MM.1S (cell line): ENCODE measurements at regions not wholly inside any gene's neighbourhood (a gene's known extent, or its start where the extent isn't known, plus 50 kb on each side); places are given as distances from the start of the nearest gene placed in this dataset.
"Not testable (repeated sequence)": the region's sequence is repeated elsewhere in the genome, so short reads cannot be mapped to it uniquely, and the experiment has no call there.

Source experiments
- DNase-seq: peaks from one replicate; pipeline ENCODE4 v3.0.0-alpha.2; 2015
- H2AFZ ChIP-seq: fragments of 300-600 bp; sonication (generic); 2 replicates; pipeline ENCODE4 v1.6.0; 2016; ENCODE audit warnings: antibody characterized with exemption, low read length
- H3F3A ChIP-seq: fragments of 300-600 bp; sonication (generic); 2 replicates; pipeline ENCODE4 v1.6.1; 2016; ENCODE audit warnings: mild to moderate bottlenecking, antibody characterized with exemption, low read length, moderate library complexity, mixed read lengths; ENCODE audit not compliant: insufficient read depth
- H3K27ac ChIP-seq: fragments of 300-600 bp; sonication (generic); 2 replicates; pipeline ENCODE4 v1.5.1; 2016; ENCODE audit warnings: mild to moderate bottlenecking, low read length
- H3K27me3 ChIP-seq: fragments of 300-600 bp; sonication (generic); replicated peaks from 2 replicates; pipeline ENCODE4 v1.6.0; 2016; ENCODE audit warnings: low read length; ENCODE audit not compliant: insufficient read depth
- H3K36me3 ChIP-seq: fragments of 300-600 bp; sonication (generic); replicated peaks from 2 replicates; pipeline ENCODE4 v1.6.1; 2016; ENCODE audit warnings: mild to moderate bottlenecking, low read length, mixed read lengths; ENCODE audit not compliant: insufficient read depth
- H3K4me1 ChIP-seq: fragments of 300-600 bp; sonication (generic); 2 replicates; pipeline ENCODE4 v1.6.1; 2016; ENCODE audit warnings: low read length, mixed read lengths
- H3K4me2 ChIP-seq: fragments of 300-600 bp; sonication (generic); 2 replicates; pipeline ENCODE4 v1.6.0; 2016; ENCODE audit warnings: low read depth, low read length
- H3K4me3 ChIP-seq: fragments of 300-600 bp; sonication (generic); 2 replicates; pipeline ENCODE4 v1.5.1; 2016; ENCODE audit warnings: low read length, mixed read lengths
- H3K79me2 ChIP-seq: fragments of 300-600 bp; sonication (generic); 2 replicates; pipeline ENCODE4 v1.6.1; 2016; ENCODE audit warnings: mixed run types, low read length, mixed read lengths
- H3K9ac ChIP-seq: fragments of 300-600 bp; sonication (generic); 2 replicates; pipeline ENCODE4 v1.6.1; 2016; ENCODE audit warnings: low read length, mixed read lengths
- H3K9me2 ChIP-seq: fragments of 300-600 bp; sonication (generic); replicated peaks from 2 replicates; pipeline ENCODE4 v1.6.1; 2016; ENCODE audit warnings: mild to moderate bottlenecking, low read length, mixed read lengths; ENCODE audit not compliant: insufficient read depth
- H3K9me3 ChIP-seq: fragments of 300-600 bp; sonication (generic); replicated peaks from 2 replicates; pipeline ENCODE4 v1.6.1; 2016; ENCODE audit warnings: mild to moderate bottlenecking, low read length, mixed read lengths; ENCODE audit not compliant: insufficient read depth
- H4K20me1 ChIP-seq: fragments of 300-600 bp; sonication (generic); 2 replicates; pipeline ENCODE4 v1.6.1; 2016; ENCODE audit warnings: mild to moderate bottlenecking, low read length, moderate library complexity, mixed read lengths; ENCODE audit not compliant: insufficient read depth
- EZH2 ChIP-seq: fragments of 300-600 bp; sonication (generic); optimal IDR thresholded peaks from 2 replicates; pipeline ENCODE3; 2017; ENCODE audit warnings: low read depth, mild to moderate bottlenecking, antibody characterized with exemption, low read length, mixed read lengths
- EZH2phosphoT487 ChIP-seq: fragments of 300-600 bp; sonication (generic); IDR thresholded peaks from 2 replicates; pipeline ENCODE4 v1.6.1; 2018; ENCODE audit warnings: antibody characterized with exemption, low read length
- TF ChIP-seq, protein P1 (sequence below): fragments of 300-600 bp; sonication (generic); IDR thresholded peaks from 2 replicates; pipeline ENCODE4 v1.5.1; 2016; ENCODE audit warnings: antibody characterized with exemption, low read length, mixed read lengths

- no peak overlapping the region for H2AFZ ChIP-seq
- H3K79me2 ChIP-seq = no peaks in the 10 kb centered on the region
- no peak overlapping the region for H3K27ac ChIP-seq
- TF ChIP-seq, protein P1, sequence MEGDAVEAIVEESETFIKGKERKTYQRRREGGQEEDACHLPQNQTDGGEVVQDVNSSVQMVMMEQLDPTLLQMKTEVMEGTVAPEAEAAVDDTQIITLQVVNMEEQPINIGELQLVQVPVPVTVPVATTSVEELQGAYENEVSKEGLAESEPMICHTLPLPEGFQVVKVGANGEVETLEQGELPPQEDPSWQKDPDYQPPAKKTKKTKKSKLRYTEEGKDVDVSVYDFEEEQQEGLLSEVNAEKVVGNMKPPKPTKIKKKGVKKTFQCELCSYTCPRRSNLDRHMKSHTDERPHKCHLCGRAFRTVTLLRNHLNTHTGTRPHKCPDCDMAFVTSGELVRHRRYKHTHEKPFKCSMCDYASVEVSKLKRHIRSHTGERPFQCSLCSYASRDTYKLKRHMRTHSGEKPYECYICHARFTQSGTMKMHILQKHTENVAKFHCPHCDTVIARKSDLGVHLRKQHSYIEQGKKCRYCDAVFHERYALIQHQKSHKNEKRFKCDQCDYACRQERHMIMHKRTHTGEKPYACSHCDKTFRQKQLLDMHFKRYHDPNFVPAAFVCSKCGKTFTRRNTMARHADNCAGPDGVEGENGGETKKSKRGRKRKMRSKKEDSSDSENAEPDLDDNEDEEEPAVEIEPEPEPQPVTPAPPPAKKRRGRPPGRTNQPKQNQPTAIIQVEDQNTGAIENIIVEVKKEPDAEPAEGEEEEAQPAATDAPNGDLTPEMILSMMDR = no peak
- TF ChIP-seq EZH2phosphoT487 (no peak), EZH2 (no peak)
- no peak overlapping the region for H3K4me2 ChIP-seq
- H3K9me2 ChIP-seq = no peaks in the 10 kb centered on the region
- no peak overlapping the region for H3K9ac ChIP-seq
- no peaks in the 10 kb centered on the region for H3K9me3 ChIP-seq
- H3K4me1 ChIP-seq = no peaks in the 10 kb centered on the region
- H3K36me3 ChIP-seq = no peaks in the 10 kb centered on the region
- H3K4me3 ChIP-seq = no peak overlapping the region
- no peaks in the 10 kb centered on the region for H3F3A ChIP-seq
- DNase-seq = no peak
- H3K27me3 ChIP-seq = no peaks in the 10 kb centered on the region
- H4K20me1 ChIP-seq = no peaks in the 10 kb centered on the region
Observed at GRCh38 chr5:130845049-130845765, 319.8 kb downstream of the HINT1 start.

DNA sequence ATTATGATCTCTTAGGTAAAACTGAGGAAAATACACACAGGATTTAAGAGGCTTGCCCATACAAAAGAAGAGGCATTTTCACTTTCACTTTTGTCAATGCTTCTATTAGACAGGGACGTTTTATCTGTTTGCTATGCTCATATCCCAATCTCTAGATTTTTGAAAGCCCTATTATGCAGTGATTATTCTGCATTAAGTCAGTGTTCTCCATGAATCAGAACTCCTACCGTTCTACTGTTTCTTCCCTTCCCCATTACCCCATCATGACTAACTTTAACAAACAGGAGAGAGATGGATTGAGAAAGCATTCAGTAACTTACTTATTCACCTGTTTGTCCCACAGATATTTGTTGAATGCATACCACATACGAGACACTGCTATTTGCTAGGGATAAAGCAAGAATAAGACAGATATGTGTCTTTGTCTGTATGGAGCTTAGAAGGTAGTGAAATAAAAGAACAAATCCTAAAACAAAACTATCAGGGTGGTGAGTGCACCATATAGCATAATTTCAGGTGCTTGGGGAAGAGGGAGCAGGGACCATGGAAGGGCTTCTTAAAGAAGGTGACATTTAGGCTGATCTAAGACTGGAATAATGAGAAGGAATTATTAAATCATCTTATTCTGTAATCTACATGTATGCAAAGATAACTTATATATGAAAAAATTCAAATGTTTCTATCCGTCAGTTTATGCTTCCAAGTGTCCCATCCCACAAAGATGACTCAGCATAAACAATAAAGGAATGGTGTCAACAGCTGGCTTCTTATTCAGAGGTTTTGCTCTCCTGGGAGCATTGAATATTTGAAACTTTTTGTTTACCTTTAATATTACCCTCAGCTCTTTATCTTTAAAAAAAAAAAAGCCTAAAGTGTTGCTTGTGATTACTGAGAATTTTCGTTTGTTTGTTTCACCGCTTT lies 328.1 kb downstream of the HINT1 start:
- Histone ChIP-seq H4K20me1 (no peaks in the 10 kb centered on the region), H3K27me3 (no peaks in the 10 kb centered on the region), H3K4me1 (no peaks in the 10 kb centered on the region), H3K4me2 (peak overlapping the region; percentile 65), H3K9ac (no peak overlapping the region), H3K79me2 (no peaks in the 10 kb centered on the region), H3K4me3 (peak overlapping the region; percentile 40; the same call in 1 of the 2 replicates), H2AFZ (peak overlapping the region; percentile 75), H3K36me3 (no peaks in the 10 kb centered on the region), H3F3A (no peaks in the 10 kb centered on the region), H3K27ac (no peak overlapping the region), H3K9me2 (no peaks in the 10 kb centered on the region), H3K9me3 (no peaks in the 10 kb centered on the region)
- TF ChIP-seq, protein P1 = no peak
- no peak for TF ChIP-seq EZH2
- no peak for TF ChIP-seq EZH2phosphoT487
- peak; percentile 58 for DNase-seq

GRCh38 chr5:130817598-130818384 lies 347.3 kb downstream of the HINT1 start:
- H3K9ac ChIP-seq, H3K4me3 ChIP-seq, DNase-seq: not testable (repeated sequence)

More at GRCh38 chr5:130817598-130818384, 347.3 kb downstream of the HINT1 start:
- H3F3A ChIP-seq, H3K4me2 ChIP-seq, H3K9me2 ChIP-seq, H3K36me3 ChIP-seq, H3K79me2 ChIP-seq, H3K4me1 ChIP-seq, H3K27ac ChIP-seq, H2AFZ ChIP-seq, H3K9me3 ChIP-seq, H4K20me1 ChIP-seq, H3K27me3 ChIP-seq: not testable (repeated sequence)
